HUES6 (cell line): ENCODE measurements at regions not wholly inside any gene's neighbourhood (a gene's known extent, or its start where the extent isn't known, plus 50 kb on each side); places are given as distances from the start of the nearest gene placed in this dataset.

Source experiments
- H3K27ac ChIP-seq: 2 replicates; pipeline ENCODE4 v1.7.0; 2013; ENCODE audit warnings: low read depth, mild to moderate bottlenecking, low read length, inconsistent platforms
- H3K27me3 ChIP-seq: 2 replicates; pipeline ENCODE4 v1.6.1; 2013; ENCODE audit warnings: low read length; ENCODE audit not compliant: control insufficient read depth, insufficient read depth
- H3K36me3 ChIP-seq: 2 replicates; pipeline ENCODE4 v1.6.1; 2013; ENCODE audit warnings: low read length; ENCODE audit not compliant: control insufficient read depth, insufficient read depth
- H3K4me1 ChIP-seq: 2 replicates; pipeline ENCODE4 v1.6.1; 2013; ENCODE audit warnings: low read length; ENCODE audit not compliant: control insufficient read depth, insufficient read depth
- H3K4me3 ChIP-seq: 2 replicates; pipeline ENCODE4 v1.5.1; 2013; ENCODE audit warnings: low read depth, low read length
- H3K9ac ChIP-seq: one replicate; pipeline ENCODE4 v1.6.1; 2013; ENCODE audit warnings: mild to moderate bottlenecking, low read length
- H3K9me3 ChIP-seq: 2 replicates; pipeline ENCODE4 v1.6.1; 2013; ENCODE audit warnings: low read depth, low read length; ENCODE audit not compliant: control insufficient read depth, insufficient read depth

GRCh38 chr2:234835738-234836137 lies 116.1 kb upstream of the SH3BP4 start:
- Histone ChIP-seq H3K4me3 (no peak overlapping the region), H3K36me3 (no peaks in the 10 kb centered on the region), H3K4me1 (peaks cover 14% of the 10 kb centered on the region; the same call in 1 of the 2 replicates), H3K9me3 (no peaks in the 10 kb centered on the region), H3K27me3 (no peaks in the 10 kb centered on the region), H3K9ac (no peak overlapping the region), H3K27ac (no peak overlapping the region)

DNA sequence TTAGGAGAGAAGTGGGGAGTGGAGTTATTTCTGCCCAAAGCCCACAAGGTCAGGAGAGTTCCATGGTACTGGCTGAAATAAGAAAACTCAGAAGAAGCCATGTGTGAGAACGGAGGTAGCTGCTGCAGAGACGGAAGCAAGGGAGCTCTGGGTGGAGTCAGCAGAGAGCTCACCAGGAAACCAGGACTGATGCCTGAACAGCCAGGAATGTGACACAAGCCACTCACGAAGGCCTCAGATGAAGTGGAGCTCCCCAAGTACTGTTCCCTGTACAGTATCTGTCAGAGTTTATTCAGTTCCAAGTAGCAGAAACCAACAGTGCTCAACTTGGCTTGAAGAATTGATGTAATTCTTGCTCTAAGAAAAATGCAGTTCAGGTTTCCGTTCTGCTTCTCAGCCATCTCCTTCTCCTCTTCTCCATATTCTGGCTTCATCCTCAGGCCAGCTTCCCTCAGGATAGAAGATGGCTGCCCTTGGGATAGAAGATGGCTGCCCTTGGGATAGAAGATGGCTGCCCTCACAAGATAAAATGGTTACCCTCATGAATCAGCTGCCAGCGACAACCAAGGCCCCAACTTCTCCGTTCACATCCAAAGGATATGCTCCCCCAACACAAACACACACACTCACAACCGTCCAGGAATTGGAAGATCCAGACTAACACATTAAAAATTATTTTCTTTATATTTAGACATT lies 117.4 kb upstream of the SH3BP4 start:
- Histone ChIP-seq H3K36me3 (no peaks in the 10 kb centered on the region), H3K27ac (no peak overlapping the region), H3K9me3 (no peaks in the 10 kb centered on the region), H3K27me3 (no peaks in the 10 kb centered on the region), H3K9ac (no peak overlapping the region), H3K4me3 (no peak overlapping the region), H3K4me1 (peaks cover 2% of the 10 kb centered on the region; the same call in 1 of the 2 replicates)

- Histone ChIP-seq H3K36me3 (no peaks in the 10 kb centered on the region), H3K9ac (no peak overlapping the region), H3K4me1 (no peaks in the 10 kb centered on the region; the same call in 1 of the 2 replicates), H3K27ac (no peak overlapping the region), H3K27me3 (no peaks in the 10 kb centered on the region), H3K9me3 (no peaks in the 10 kb centered on the region), H3K4me3 (no peak overlapping the region)
These were observed 121.0 kb upstream of the SH3BP4 start for GRCh38 chr2:234830853-234831252.

DNA sequence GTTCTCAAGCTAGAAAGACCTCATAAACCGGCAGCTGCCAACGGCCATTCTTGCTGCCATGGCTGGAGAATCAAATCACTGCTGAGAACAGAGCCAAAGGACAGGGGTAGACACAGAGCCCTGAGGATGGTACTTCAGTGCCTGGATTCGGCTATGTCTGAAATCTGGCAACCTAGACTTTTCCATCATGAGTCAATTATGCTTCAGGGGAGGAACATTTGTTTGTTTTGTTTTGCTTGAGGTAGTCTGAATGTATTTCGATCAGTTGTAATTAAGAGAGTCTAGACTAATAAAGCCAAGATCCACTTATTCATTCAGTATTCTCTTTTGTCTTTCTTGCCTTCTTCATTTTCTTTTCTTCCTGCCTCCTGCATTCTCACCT lies 122.8 kb upstream of the SH3BP4 start:
- no peaks in the 10 kb centered on the region for H3K9me3 ChIP-seq
- no peak overlapping the region for H3K9ac ChIP-seq
- no peak overlapping the region for H3K4me3 ChIP-seq
- H3K27me3 ChIP-seq: no peaks in the 10 kb centered on the region
- H3K27ac ChIP-seq: no peak overlapping the region
- H3K36me3 ChIP-seq: no peaks in the 10 kb centered on the region
- 0 out of 2 replicates have a peak, but pooled peaks cover 2% of the 10 kb centered on the region for H3K4me1 ChIP-seq

GRCh38 chr2:234828382-234829073 lies 123.3 kb upstream of the SH3BP4 start:
- Histone ChIP-seq H3K27me3 (no peaks in the 10 kb centered on the region), H3K4me1 (0 out of 2 replicates have a peak, but pooled peaks cover 5% of the 10 kb centered on the region), H3K9ac (no peak overlapping the region), H3K4me3 (no peak overlapping the region), H3K27ac (no peak overlapping the region), H3K9me3 (no peaks in the 10 kb centered on the region), H3K36me3 (no peaks in the 10 kb centered on the region)

DNA sequence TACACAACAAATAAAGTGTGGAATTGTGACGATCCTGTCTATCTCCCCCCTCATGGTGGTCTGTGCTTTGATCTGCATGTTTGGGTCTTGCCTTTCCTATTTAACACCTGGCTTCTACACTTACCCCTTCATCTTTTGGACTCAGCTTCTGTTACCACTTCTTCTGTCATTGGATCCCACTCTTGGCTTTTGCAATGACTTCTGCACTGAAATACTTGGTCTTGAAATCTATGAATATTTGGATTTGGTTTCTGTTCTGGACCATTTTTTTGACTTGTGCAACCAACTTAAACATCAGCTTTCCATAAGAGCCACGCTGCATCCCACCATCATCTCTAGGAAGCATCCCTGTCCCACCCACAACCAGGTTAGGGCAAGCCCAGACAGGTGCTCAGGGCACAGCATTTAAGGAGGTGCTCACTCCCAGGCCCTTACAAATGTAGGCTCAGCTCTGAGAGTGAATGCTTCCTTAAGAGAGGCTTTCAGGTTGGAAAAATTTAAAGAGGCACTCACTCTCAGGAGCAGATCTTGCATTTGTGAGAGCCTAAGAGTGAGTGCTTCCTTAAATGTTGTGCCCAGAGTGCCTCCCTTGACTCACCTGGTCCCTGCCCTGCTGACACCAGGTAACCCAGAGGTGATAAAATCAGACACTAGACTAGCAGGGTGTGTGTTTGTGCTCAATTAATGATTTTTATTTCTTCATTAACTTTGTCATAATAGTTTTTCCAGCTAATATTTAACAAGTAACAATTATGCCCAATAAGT lies 124.5 kb upstream of the SH3BP4 start:
- Histone ChIP-seq H3K27me3 (no peaks in the 10 kb centered on the region), H3K27ac (no peak overlapping the region), H3K9ac (no peak overlapping the region), H3K9me3 (no peaks in the 10 kb centered on the region), H3K36me3 (no peaks in the 10 kb centered on the region), H3K4me3 (no peak overlapping the region), H3K4me1 (0 out of 2 replicates have a peak, but pooled peaks cover 5% of the 10 kb centered on the region)

GRCh38 chr2:234826681-234827080 lies 125.1 kb upstream of the SH3BP4 start:
- Histone ChIP-seq H3K36me3 (no peaks in the 10 kb centered on the region), H3K9ac (no peak overlapping the region), H3K27ac (no peak overlapping the region), H3K4me3 (no peak overlapping the region), H3K27me3 (no peaks in the 10 kb centered on the region), H3K4me1 (0 out of 2 replicates have a peak, but pooled peaks cover 5% of the 10 kb centered on the region), H3K9me3 (no peaks in the 10 kb centered on the region)

- H3K9me3 ChIP-seq: no peaks in the 10 kb centered on the region
- H3K9ac ChIP-seq: no peak overlapping the region
- H3K4me1 ChIP-seq: 0 out of 2 replicates have a peak, but pooled peaks cover 5% of the 10 kb centered on the region
- H3K27me3 ChIP-seq: no peaks in the 10 kb centered on the region
- H3K27ac ChIP-seq: no peak overlapping the region
- no peaks in the 10 kb centered on the region for H3K36me3 ChIP-seq
- no peak overlapping the region for H3K4me3 ChIP-seq
These were observed 126.2 kb upstream of the SH3BP4 start for GRCh38 chr2:234825616-234826015.

DNA sequence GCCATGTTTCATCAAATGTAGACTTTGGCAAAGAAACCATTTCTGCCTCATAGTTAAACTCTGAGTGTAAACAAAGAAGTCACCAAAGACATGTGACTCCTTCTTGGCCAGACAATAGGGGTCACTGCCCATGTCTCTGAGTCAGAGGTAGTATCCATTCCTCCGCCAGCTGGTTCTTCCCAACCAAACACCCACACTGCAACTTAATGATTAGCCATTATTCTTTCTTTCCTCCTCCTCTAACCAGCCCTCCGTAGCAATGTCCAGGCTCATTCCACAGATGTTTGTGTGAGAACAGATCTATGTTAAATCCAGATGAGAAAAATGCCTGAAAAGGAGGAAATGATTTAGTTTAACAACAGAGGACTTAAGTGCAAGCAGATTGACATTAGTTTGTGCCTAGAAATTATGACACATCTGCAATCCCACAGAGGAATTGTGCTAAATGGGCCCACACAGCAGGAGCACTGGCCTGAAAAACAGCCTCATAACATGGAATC lies 127.9 kb upstream of the SH3BP4 start:
- no peak overlapping the region for H3K27ac ChIP-seq
- no peaks in the 10 kb centered on the region for H3K36me3 ChIP-seq
- no peak overlapping the region for H3K4me3 ChIP-seq
- H3K27me3 ChIP-seq: no peaks in the 10 kb centered on the region
- H3K9ac ChIP-seq: no peak overlapping the region
- 0 out of 2 replicates have a peak, but pooled peaks cover 5% of the 10 kb centered on the region for H3K4me1 ChIP-seq
- H3K9me3 ChIP-seq: no peaks in the 10 kb centered on the region

DNA sequence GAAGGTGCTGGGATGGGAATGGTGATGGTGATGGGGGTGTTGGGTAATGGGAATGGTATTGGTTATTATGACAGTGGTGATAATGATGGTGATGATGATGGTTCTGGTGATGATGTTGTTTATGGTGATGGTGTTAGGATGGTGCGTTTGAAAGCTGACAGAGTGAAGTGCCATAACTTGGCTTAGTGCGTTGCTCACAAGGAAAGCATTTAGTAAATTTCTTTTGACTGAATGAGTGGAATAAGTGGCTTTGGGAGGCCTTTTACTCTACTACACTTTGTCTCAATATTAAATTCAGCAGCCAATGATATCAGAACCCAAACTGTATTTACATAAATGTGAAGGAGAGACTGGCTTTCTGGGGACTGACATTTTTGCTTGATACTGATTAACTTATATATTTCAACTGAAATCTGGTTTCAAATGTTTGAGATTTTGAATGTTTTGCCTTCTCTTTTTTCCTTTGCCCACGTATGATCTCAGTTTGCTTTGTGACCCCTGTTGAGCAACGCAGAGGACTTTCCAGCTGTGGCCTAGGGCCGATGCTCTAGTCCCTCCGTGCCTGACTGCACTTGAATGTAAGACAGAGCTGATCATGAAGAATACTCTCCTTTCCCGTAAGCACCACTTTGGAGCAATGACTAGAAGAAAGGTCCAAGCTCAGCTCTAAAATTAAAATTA lies 128.5 kb upstream of the SH3BP4 start:
- Histone ChIP-seq H3K4me1 (0 out of 2 replicates have a peak, but pooled peaks cover 5% of the 10 kb centered on the region), H3K9me3 (no peaks in the 10 kb centered on the region), H3K36me3 (no peaks in the 10 kb centered on the region), H3K27ac (no peak overlapping the region), H3K9ac (no peak overlapping the region), H3K4me3 (no peak overlapping the region), H3K27me3 (no peaks in the 10 kb centered on the region)
